Left hindlimb (tissue), 1 donor: ENCODE measurements at regions not wholly inside any gene's neighbourhood (a gene's known extent, or its start where the extent isn't known, plus 50 kb on each side); places are given as distances from the start of the nearest gene placed in this dataset.

Experiments
- DNase-seq: peaks from one replicate; pipeline ENCODE4 v3.0.0-alpha.2; 2018

DNA sequence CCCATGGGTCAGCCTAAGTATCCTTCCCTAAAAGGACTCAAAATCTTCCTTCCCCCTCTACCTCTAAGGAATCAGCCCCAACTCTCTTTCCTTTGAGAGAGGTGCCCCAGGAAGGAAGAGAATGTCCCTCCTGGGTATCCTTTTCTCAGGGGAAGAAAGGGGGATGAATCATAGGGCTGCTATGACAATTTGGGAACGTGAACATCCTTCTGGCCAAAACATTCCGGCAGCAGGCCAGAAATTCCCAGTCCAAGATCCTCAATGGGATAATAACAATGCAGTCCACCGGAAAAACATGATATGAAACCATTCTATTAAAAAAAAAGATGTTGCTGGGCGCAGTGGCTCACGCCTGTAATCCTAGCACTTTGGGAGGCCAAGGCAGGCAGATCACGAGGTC, 50.8 kb upstream of the CACNA2D3 start:
- no peak for DNase-seq

DNA sequence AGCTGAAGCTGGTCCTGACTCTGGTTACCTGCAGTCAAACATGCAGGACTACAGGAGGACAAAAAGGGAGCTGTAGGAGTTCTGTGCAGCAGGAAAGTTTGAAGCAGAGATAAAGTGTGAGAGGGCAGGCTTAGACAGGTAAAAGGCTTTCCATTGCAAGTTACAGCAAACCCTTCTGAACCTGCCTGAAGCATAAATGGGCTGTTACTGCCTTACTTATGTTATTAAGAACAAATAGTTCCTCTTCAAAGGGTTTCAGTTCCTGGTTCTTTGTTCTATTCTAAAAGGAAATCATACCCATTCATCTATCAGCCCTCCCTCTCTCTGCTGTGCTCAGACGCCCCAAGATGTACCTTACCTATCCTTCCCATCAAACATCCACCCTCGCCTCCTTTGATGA, 52.4 kb upstream of the CACNA2D3 start:
- DNase-seq: no peak

DNA sequence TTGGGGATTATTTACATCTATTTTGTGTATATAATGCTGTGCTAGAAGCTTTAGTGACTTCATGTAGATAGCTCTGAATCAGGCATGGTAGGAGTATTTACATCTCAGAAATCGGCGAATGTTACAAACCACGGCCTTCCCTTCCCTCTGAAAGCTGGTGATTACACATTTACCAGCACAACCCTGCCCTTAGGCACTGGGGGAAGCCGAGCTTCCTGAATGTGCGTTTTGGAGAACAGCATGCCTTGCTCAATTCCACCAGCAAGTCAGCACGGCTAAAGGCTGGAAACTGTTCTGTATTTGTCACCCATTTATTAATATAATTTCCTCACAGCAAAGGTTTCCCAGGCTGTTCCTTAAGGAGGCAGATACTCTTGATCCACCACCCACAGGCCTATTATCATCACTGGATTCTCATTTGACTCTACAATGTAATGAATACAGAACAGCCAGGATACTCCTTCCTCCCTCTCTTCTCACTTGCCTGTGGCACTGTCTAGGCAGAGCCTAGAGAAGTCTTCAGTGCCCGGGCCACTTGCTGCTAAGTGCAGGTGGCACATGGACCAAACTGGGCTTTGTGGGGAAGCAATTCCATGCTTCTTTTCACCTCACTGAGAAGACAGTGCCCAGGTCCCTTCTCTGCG, 55.2 kb upstream of the CACNA2D3 start:
- no peak for DNase-seq

DNA sequence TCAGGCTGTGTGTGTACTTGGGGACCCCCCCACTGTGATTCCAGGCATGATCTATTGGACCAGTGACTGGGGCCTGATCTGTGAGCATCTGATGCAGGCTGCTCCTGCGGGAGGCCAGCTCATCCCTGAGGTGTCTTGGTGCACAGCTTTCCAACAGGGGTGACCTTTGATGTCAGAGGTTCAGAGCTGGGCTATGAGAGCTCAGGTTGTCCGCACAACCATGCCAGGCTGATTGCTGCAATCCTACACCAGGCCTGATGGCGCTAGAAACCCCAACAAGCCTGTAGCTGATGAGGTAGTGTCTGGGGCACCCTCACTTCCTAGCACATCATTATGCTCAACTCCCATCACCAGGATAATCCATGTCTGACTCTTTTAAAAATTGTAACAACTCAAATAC, 56.1 kb upstream of the CACNA2D3 start:
- DNase-seq: no peak

DNA sequence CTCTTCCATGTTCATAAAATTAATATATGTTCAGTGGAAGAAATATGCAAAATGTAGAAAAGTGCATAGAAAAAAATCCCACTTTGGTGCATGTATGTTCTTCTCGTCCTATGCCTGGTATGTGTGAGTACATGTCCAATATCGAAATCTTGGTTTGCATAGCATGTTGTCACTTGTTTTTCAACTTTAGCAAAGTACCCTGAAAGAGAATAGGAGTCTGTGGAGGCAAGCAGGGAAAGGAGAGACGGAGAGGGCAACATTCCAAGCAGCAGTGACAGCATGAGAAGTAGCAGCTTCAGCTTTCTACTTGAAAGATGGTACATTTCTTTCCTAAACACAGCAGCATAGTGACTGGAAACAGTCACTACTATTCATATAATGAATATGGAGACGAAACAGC, 56.8 kb upstream of the CACNA2D3 start:
- no peak for DNase-seq

DNA sequence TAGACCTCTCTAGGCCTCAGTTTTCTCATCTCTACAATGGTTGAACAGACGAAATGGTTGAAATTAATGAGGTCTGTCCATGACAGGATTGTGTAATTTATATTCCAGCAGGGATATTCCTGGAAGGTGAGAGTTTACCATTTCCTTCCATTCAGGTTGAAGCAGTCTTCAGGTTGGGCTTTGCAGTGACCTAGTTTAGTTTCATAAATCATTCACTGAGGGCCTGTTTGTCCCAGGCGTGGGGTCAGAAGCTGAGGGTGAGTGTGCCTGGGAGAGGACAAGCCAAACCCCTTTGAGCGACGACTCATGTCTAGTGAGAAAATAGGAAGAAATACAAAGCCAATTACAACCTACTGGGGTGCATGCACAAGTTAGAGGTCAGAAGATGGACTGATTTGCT, 57.2 kb upstream of the CACNA2D3 start:
- DNase-seq: no peak

DNA sequence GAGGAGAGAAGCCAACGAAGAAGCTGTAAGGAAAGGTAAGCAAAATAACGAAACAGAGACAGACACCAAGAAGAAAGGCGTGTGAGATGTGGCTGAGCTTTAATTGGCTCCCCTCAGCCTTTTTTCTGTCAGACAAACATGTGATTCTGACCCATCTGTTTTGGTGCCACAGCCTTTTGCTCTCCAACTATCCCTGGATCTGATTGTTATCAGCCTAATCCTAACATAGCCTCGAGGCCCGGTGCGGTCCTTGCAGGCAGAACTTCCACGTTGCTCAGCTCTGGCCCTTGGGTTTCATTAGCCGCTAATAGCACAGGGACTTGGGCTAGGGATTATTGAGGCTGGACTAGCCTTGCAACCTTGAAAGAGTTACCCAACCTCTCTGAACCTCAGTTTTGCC, 57.9 kb upstream of the CACNA2D3 start:
- DNase-seq: no peak

DNA sequence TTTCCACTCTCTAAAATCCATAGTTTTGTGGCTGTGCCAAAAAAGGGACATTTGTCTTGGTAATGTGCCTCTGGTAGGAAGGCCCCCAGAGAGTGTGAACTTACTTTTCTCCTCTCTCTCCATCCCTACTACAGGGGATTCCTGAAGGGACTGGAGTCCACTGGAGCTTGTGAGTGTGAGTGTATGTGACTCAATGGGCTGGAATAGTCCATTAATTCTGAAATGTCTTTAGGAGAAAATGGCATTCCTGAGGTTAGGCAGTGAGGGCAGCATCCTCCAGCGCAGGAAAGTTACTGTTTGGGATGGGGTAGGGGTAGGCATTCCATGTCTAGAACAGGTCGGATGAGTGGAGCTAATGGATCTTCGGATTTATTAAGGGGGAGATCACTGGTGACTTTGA, 59.8 kb upstream of the CACNA2D3 start:
- DNase-seq: no peak

DNA sequence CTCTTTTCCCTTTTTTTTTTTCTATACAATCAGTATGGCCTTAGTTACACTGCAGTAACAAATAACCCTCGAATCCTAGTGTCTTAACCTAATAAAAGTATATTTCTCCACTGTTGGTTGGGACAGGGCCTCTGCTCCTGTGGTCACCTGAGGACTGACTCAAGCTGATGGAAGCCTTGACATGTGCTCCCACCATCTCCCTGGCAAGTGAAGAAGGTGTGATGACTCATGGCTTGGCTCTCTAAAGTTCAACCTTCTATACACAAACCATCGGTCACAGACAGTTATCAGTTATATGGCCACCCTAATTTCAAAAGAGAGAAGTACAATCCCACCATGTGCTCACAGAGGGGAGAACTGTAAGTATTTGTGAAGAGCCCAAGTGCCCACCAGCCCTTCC, 65.8 kb upstream of the CACNA2D3 start:
- DNase-seq: no peak

DNA sequence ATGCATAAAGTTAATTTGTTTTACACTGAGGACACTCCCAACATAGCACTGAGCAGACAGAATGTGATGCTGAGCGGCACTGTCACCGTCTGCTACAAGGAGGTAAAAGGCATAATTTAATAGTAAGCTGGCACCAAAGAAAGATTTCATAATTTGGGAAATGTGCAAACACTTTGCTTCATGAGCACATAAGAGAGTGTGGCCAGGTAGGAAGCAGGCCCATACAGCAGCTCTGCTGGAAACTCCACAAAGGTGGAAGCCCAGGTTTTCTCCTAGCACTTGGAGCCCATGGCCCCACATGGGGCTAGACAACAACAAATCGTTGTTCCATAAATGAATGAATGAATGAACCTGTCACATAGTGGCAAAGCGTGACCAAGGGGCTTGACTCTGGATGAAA, 68.5 kb upstream of the CACNA2D3 start:
- no peak for DNase-seq

DNA sequence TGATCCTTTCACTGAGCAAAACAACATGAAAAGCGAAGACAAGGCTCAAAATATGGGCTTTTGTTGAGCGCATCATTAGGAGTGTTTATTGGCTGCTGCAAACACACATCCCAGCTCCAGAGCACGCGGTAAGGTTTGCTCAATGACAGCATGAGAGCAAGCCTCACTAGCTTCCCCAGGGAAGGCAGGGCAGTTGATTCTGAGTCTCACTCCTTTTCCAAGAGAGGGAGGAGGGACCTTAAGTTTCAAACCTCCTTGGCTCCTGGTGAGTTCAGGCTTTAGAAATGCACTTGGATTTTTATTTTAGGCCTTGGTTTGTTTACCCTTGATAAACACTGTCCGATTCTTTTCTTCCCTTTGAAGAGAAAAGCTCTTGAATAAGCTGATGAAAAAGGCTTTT, 69.1 kb upstream of the CACNA2D3 start:
- DNase-seq: no peak

DNA sequence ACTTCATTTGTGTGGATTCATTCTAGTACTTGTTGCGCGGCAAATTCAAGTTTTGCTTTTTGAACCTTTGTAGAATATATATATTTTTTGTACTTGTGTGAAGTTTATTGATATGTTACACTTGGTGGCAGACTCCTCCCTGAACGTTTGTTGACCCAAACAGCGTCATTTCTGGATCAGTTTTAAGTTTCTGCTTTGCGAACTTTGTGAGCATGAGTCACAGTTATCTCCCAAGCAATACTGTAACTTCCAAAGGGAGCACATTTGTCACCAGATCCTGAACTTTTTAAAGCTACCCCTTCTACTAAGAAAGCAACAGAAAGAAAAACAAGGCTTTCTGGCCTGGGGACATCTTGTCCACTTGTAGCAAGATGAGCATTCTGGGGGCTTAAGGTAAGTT, 74.8 kb upstream of the CACNA2D3 start:
- no peak for DNase-seq

DNA sequence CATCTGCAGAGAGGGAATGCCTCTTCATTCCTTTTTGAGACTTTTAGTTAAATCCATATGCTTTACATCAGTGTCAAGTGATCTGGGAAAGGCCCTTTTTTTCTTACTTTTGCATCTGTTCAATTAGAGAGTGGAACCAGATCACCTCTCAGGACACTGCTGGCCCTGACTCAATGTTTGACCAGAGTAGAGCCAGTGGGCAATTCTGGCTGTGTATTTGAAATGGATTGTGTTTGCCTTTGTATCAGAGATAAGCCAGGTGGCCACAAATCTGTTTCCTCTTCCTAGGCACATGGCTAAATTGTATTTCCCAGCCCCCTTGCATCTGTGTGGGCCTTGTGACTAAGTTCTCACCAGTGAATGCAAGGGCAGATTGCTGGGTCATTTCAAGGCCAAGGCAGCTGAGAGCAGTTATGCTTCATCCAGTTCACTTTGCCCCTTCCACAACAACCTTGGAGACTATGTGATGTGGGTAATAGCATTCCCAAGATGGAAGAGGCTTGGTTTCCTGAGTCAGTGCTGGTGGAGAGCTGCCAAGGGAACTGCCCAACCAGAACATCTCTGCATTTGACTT, 75.6 kb upstream of the CACNA2D3 start:
- DNase-seq: no peak

DNA sequence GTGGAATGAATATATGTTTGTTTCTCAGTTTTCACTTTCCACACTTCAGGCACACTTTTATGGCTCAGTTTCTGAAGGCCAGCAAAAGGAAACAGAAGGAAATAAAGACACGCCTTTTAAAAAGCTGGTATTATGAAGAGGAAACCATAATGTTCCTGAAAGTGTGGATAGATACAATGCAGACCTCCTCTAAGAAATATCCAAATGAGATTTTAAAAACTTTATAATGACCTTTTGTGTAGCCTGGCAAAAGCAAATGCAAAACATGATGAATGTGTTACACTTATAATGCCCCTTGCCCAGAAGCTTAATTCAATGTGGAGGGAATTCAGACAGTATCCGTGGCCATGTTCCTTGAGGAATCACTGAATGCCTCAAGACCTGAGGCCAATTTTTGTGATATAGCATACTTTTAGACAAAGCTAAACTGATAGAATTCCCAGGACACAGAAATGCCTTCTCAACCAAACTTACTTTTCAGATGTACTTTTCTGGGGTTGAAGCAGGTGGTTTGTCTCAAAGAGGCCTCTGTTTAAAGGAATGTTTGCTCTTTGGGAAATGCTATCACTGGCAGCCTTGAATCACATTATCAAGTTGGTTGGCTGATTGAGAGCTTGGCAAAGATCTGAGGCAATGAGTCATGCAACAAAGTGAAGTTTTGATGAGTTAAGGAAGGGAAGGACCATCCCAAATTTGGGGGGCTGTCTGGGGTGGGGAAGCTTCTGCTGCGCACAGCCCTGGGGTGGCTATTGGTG, 77.1 kb upstream of the CACNA2D3 start:
- DNase-seq: no peak

DNA sequence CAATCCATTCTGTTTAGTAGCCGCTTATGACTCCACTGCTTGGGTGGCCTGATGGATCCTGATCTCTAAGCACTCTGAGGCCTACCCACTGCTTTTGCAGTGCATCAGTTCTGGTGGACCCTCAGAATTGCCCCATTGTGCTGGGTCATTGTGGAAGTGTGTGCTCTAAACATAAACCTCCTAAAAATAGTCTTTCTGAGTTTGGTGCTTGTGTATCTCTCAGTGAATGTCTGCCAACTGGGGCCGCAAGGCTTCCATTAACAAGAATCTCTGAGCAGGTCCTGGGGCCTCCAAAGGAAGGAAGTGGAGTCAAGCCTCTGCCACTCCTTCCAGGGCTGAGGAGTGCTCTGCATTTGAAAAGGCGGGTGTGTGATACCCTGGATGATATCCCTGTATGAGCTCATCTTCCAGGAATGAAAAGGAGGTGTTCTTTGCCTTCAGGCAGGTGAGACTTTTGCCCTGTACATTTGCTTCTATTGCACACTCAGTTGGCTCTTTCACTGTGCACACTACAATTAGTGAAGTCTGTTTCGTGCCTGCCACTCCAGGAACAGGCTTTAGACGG, 80.0 kb upstream of the CACNA2D3 start:
- DNase-seq: no peak

DNA sequence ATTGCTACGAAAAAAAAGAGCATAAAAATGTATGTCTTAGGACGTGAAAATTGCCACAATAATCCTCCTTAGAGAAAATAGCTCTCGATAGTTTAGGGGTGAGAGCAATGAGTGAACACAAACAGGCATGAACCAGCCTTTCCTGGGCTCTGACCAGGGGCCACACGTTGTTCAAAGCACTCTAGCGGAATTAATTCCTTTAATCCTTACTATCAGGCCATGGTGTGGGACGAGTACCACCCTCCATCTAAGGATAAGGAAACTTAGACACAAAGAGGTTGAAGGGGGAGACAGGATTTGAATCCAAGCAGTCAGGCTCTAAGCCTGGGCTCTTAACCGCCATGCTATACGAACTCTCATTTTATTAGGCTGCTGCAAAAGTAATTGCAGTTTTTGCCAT, 81.9 kb upstream of the CACNA2D3 start:
- no peak for DNase-seq

DNA sequence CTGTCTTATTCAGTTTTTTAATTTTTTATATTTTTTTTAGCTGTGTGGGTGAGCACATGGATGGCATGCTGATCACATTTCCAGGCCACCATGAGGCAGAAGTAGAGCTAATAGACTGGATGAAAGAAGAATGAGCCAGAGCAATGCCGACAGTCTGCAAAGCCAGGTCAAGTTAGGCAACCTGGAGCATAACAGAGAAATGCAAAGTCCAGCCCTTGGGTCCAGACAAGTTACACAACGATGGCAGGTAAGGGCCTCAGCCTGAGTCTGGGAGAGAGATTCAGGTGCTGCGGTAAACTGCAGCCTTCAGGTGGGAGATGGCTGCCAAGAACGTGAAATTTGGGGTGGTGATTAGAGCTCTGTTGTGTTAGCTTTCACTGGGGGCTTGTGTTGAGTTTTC, 84.0 kb upstream of the CACNA2D3 start:
- DNase-seq: no peak

DNA sequence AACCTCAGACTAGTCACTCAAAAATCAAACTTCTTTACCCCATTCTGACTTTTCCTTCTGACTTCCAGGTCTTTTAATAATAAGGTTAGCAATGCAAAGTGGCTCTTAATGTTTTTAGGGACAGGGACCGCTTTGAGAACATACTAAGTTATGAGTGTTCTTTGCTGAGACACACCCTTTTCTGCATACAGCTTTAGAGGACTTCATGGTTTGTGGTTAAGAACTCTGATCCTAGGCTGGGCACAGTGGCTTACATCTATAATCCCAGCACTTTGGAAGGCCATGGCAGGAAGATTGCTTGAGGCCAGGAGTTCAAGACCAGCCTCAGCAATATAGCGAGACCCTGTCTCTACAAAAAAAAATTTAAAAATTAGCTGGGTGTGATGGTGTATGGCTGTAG, 85.8 kb upstream of the CACNA2D3 start:
- no peak for DNase-seq

DNA sequence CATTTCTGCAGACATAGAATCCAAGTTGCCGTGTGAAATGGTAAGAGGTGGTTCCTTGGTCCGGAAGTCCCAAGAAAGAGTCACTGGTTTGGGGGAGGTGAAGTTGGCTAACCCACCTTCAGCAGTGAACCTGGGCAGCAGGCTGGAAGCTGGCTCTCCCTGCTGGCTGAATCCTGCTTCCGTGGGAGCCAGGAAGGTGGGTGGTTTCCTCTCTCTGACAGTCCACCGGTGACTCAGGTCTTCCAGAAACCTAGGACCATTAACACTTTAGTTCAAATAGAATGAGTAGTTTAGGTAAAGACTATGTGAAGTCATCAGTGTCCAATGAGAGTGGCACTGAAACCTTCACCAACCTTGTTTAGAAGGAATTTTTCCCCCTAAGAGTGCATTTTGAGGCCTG, 87.4 kb upstream of the CACNA2D3 start:
- no peak for DNase-seq

DNA sequence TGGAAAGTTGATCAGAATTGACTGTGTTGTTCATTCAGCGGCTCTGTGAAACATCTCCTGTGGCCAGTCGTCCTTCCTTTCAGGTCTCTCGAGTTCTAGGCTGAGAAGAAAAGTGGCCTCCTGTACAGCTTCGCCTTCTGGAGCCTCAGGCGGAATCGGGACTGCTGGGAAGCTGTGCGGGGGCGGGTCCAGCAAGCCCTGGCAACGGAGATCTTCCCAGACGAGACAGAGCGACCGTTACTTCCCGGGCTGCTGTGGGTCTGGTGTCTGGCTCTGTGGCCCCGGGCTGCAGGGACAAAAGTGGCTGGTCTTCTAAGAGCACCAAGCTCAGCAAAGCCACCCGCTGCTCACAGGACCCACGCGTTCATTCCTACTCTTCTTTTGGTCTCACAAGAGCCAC, 88.6 kb upstream of the CACNA2D3 start:
- no peak for DNase-seq

DNA sequence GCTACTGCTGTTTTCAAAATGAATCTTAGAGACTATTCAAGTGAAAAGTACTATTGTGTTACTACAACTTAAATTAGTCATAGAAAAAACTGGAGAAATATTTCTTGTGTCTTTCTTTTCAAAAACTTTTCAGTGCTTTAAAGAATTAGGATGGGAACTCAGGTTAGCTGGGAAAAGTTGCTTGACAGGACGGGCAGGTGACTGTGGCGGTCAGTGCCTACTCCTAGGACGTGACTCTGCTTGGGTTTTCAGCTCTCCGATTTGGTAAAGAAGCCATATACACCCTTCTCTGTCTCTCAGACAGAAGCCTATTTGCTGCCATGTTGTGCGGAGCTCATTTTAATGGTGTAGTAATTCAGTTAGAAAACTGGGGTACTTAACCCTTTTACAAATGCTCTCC, 89.8 kb upstream of the CACNA2D3 start:
- no peak for DNase-seq

DNA sequence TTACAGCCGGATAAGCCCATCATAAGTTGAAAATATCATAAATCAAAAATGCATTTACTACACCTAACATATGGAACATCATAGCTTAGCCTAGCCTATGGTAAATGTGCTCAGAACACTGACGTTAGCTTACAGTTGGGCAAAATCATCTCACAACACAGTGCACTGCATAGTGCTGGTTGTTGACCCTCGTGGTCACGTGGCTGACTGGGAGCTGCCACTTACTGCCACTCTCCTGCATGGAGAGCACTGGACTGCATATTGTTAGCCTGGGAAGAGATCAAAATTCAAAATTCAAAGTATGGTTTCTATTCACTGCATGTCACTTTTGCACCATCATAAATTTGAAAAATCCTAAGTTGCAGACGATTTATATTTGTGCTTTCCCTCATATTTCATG, 94.0 kb upstream of the CACNA2D3 start:
- DNase-seq: no peak

DNA sequence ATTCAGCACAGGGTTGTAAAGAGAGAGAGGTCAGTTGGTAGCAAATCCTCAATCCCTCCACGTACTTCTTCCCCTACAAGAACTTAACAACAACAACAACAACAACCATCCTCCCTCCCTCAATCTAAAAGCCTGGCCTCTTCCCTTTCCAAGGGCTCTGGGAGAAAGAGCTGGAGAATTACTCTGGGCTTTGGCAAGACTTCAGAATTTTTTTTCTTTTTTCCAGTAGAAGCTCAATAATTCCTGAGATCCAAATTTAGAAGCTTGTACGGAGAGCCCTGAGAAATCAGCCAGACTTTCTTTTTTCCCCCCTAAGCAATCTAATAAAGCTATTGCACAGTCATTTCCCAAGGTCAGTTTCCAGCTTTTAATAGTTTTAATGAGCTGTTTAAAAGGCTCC, 95.8 kb upstream of the CACNA2D3 start:
- DNase-seq: no peak

DNA sequence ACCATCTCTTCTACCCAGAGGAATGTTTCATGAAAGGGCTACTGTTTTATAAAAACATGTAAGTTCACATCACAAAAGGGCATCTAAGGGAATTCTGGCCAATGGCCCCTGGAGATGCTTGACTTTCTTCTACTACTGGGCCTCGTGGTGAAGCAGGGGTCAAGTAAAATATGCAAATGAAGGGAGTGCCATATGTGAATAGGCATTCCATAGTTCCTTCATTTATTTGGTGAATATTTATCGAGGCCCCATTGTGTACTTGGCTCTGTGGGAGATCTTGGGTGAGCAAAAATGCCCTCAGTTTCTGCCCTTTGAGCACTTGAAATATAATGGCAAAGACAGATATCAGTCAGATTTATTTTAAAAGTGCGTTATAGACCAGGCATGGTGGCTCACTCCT, 101.3 kb upstream of the CACNA2D3 start:
- no peak for DNase-seq
